Lower leg skin (tissue), 4 donors: ENCODE measurements at regions not wholly inside any gene's neighbourhood (a gene's known extent, or its start where the extent isn't known, plus 50 kb on each side); places are given as distances from the start of the nearest gene placed in this dataset.

Experiments used
- DNase-seq, 2 donors: peaks; one replicate each; pipeline ENCODE4 v3.0.0-alpha.2; 2019; ENCODE audit warnings: low spot score in 2 of 2
- H3K4me3 ChIP-seq: fragments of 200-600 bp; sonication (generic); 2 replicates; pipeline ENCODE4 v1.5.1; 2017; ENCODE audit warnings: mild to moderate bottlenecking, low read depth; ENCODE audit not compliant: poor library complexity, severe bottlenecking
- POLR2A ChIP-seq, 2 donors: fragments of 450-650 bp; IDR thresholded peaks; one replicate each; pipeline ENCODE4 v1.6.1; 2016 to 2017; ENCODE audit warnings: antibody characterized with exemption in 2 of 2, mild to moderate bottlenecking in 1 of 2, moderate library complexity in 1 of 2
- WGBS, 2 donors: methylation state at CpG; one replicate each; pipeline ENCODE4 v1.1.5; 2018; 5-methylcytosine and 5-hydroxymethylcytosine counted together
- intact Hi-C: fragments of 100-400 bp; cut with DNase I; formaldehyde crosslinking; loops from one replicate; pipeline ENCODE4 v1.15.0; 2023; ENCODE audit warnings: low total_unique reads
- TF ChIP-seq, protein P1 (sequence below), 3 donors: fragments of 450-650 bp; IDR thresholded peaks; one replicate each; pipeline ENCODE4 v1.5.1; 2016; ENCODE audit warnings: antibody characterized with exemption in 3 of 3, mild to moderate bottlenecking in 3 of 3, moderate library complexity in 2 of 3

GRCh38 chr3:72386327-72387000 is 461.8 kb downstream of the SHQ1 start:
- 84 to 85% methylated on average over 6 of the region's 6 CpGs for WGBS, 2 donors
- H3K4me3 ChIP-seq: no peak overlapping the region
- intact Hi-C loops: no loop called here
- no peak for DNase-seq
- no peak for TF ChIP-seq POLR2A (IDR thresholded peaks at IDR 0.05)
- TF ChIP-seq, protein P1, sequence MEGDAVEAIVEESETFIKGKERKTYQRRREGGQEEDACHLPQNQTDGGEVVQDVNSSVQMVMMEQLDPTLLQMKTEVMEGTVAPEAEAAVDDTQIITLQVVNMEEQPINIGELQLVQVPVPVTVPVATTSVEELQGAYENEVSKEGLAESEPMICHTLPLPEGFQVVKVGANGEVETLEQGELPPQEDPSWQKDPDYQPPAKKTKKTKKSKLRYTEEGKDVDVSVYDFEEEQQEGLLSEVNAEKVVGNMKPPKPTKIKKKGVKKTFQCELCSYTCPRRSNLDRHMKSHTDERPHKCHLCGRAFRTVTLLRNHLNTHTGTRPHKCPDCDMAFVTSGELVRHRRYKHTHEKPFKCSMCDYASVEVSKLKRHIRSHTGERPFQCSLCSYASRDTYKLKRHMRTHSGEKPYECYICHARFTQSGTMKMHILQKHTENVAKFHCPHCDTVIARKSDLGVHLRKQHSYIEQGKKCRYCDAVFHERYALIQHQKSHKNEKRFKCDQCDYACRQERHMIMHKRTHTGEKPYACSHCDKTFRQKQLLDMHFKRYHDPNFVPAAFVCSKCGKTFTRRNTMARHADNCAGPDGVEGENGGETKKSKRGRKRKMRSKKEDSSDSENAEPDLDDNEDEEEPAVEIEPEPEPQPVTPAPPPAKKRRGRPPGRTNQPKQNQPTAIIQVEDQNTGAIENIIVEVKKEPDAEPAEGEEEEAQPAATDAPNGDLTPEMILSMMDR (IDR thresholded peaks at IDR 0.05): no peak

DNA sequence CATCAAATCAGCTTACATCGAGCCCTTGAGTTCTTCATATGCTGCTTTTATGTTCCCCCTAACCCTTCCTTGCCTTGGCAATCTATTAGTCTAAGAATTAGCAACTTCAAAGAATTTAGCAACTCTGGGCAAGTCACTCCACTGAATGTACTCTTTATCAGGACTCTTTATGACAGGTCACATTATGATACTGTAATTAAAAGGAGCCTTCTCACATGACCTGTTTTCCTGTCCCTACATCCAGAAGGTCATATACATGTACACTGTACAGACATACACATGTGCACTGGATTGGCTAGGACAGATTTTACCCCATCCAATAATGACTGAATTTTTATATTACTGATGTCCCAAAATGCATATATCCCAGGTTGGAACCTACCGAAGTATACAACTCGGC is 463.1 kb downstream of the SHQ1 start:
- TF ChIP-seq POLR2A (IDR thresholded peaks at IDR 0.05): no peak
- TF ChIP-seq, protein P1 (IDR thresholded peaks at IDR 0.05): no peak
- intact Hi-C loops: no loop called here
- WGBS, 2 donors: 77 to 82% methylated on average over 3 of the region's 3 CpGs

DNA sequence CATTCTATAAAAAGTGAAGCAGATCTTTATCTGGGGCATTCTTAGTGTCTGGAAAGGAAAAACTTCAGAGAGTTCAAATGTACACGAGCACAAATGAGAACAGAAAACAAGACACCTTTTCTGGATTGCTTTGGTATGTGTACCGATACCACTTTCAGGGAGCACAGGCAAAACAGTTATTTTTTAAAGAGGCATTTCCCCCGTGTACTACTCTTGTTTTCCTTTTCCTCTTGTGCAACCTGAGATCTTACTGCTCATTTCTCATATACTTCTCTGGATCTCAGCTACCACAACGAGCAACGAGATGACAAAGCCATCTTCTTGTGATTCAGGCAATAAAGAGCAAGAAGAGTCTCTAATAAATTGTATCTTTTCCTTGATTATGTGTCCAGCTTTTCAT is 463.6 kb downstream of the SHQ1 start:
- no peak overlapping the region for H3K4me3 ChIP-seq
- DNase-seq: no peak
- intact Hi-C loops: no loop called here
- TF ChIP-seq, protein P1 (IDR thresholded peaks at IDR 0.05): no peak
- TF ChIP-seq POLR2A (IDR thresholded peaks at IDR 0.05): no peak
- 52 to 54% methylated on average over 5 of the region's 5 CpGs for WGBS, 2 donors

More for the DNA sequence above, 463.1 kb downstream of the SHQ1 start:
- no peak overlapping the region for H3K4me3 ChIP-seq
- DNase-seq: no peak

DNA sequence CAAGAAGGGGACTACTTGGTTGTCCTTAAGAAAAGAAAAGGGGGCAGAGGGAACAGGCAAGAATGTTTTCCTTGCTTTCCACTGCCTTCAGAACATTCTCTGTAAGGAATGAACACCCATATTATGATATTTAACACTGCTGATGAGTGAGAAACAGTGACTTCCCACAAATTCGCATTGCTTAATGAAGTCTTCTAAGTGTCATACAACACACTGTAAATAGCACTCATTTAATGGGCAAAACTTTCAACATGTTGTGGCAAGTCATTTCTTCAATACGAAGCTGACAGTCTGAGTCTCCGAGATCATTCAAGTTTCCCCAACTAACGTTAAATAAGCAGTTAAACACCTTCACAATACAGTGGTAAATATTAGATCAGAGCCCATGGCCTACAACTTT is 464.4 kb downstream of the SHQ1 start:
- WGBS, 2 donors: 56 to 67% methylated on average over 4 of the region's 4 CpGs
- DNase-seq: no peak
- TF ChIP-seq POLR2A (IDR thresholded peaks at IDR 0.05): no peak
- TF ChIP-seq, protein P1 (IDR thresholded peaks at IDR 0.05): no peak
- H3K4me3 ChIP-seq: no peak overlapping the region
- intact Hi-C loops: no loop called here

GRCh38 chr3:72383230-72383629 is 465.0 kb downstream of the SHQ1 start:
- no peak overlapping the region for H3K4me3 ChIP-seq
- 90 to 93% methylated on average over 4 of the region's 4 CpGs for WGBS, 2 donors
- DNase-seq: no peak
- intact Hi-C loops: no loop called here
- TF ChIP-seq, protein P1 (IDR thresholded peaks at IDR 0.05): no peak
- no peak for TF ChIP-seq POLR2A (IDR thresholded peaks at IDR 0.05)

GRCh38 chr3:72382460-72382859 is 465.8 kb downstream of the SHQ1 start:
- no peak overlapping the region for H3K4me3 ChIP-seq
- no peak for TF ChIP-seq POLR2A (IDR thresholded peaks at IDR 0.05)
- TF ChIP-seq, protein P1 (IDR thresholded peaks at IDR 0.05): no peak
- intact Hi-C loops: no loop called here
- WGBS, 2 donors: 87 to 95% methylated on average over 4 of the region's 4 CpGs
- DNase-seq: no peak
